SK-N-SH treated with all-trans-retinoic acid at 6 μM for 48 hours (cell line): ENCODE measurements at regions not wholly inside any gene's neighbourhood (a gene's known extent, or its start where the extent isn't known, plus 50 kb on each side); places are given as distances from the start of the nearest gene placed in this dataset.

Experiments
- CREB5 ChIP-seq: fragments of 250-450 bp; sonication (Bioruptor Pico); IDR thresholded peaks from 2 replicates; pipeline ENCODE4 v1.5.1; 2020; ENCODE audit warnings: low read depth, mild to moderate bottlenecking, moderate library complexity
- OSR1 ChIP-seq: fragments of 250-450 bp; sonication (Bioruptor Pico); IDR thresholded peaks from 2 replicates; pipeline ENCODE4 v1.8.0; 2022; ENCODE audit warnings: moderate library complexity, mild to moderate bottlenecking, inconsistent platforms
- PATZ1 ChIP-seq: fragments of 250-450 bp; sonication (Bioruptor Pico); IDR thresholded peaks from 2 replicates; pipeline ENCODE4 v1.8.0; 2020; ENCODE audit warnings: mild to moderate bottlenecking, moderate library complexity, borderline replicate concordance
- POU6F1 ChIP-seq: fragments of 250-450 bp; sonication (Bioruptor Pico); IDR thresholded peaks from 2 replicates; pipeline ENCODE4 v1.8.0; 2021; ENCODE audit warnings: low read depth, mild to moderate bottlenecking, moderate library complexity, borderline replicate concordance
- PPARA ChIP-seq: fragments of 250-450 bp; sonication (Bioruptor Pico); IDR thresholded peaks from 2 replicates; pipeline ENCODE4 v1.5.0; 2020; ENCODE audit warnings: mild to moderate bottlenecking, borderline replicate concordance
- RARB ChIP-seq: fragments of 250-450 bp; sonication (Bioruptor Pico); IDR thresholded peaks from 2 replicates; pipeline ENCODE4 v1.8.0; 2021; ENCODE audit warnings: mild to moderate bottlenecking, moderate library complexity
- TSHZ2 ChIP-seq: fragments of 250-450 bp; sonication (Bioruptor Pico); IDR thresholded peaks from 2 replicates; pipeline ENCODE4 v1.5.0; 2020; ENCODE audit warnings: mild to moderate bottlenecking, moderate library complexity
- ZFP3 ChIP-seq: fragments of 250-450 bp; sonication (Bioruptor Pico); IDR thresholded peaks from 2 replicates; pipeline ENCODE4 v1.5.0; 2020; ENCODE audit warnings: mild to moderate bottlenecking, moderate library complexity
- ZFP30 ChIP-seq: fragments of 450-650 bp; formaldehyde crosslinking; IDR thresholded peaks from 2 replicates; pipeline ENCODE4 v1.5.0; 2022; ENCODE audit warnings: mild to moderate bottlenecking, moderate library complexity
- ZNF565 ChIP-seq: fragments of 450-650 bp; formaldehyde crosslinking; conservative IDR thresholded peaks from 2 replicates; pipeline ENCODE4 v1.5.0; 2020; ENCODE audit warnings: low read depth, mild to moderate bottlenecking, moderate library complexity
- ZNF70 ChIP-seq: fragments of 450-650 bp; formaldehyde crosslinking; IDR thresholded peaks from 2 replicates; pipeline ENCODE4 v1.5.0; 2020; ENCODE audit warnings: mild to moderate bottlenecking, moderate library complexity

- TF ChIP-seq ZFP30 (CRISPR knock-in tag) (no peak), PATZ1 (CRISPR knock-in tag) (no peak), OSR1 (CRISPR knock-in tag) (no peak), RARB (CRISPR knock-in tag) (no peak), ZFP3 (CRISPR knock-in tag) (no peak), POU6F1 (no peak), PPARA (CRISPR knock-in tag) (no peak), TSHZ2 (CRISPR knock-in tag) (no peak), ZNF565 (no peak), ZNF70 (no peak), CREB5 (CRISPR knock-in tag) (no peak)
Measured at GRCh38 chr12:47407463-47408129, 298.2 kb downstream of the RPAP3 start.
